SHP77 treated with DMSO at 0.1 percent for 48 hours (cell line): ENCODE measurements at regions not wholly inside any gene's neighbourhood (a gene's known extent, or its start where the extent isn't known, plus 50 kb on each side); places are given as distances from the start of the nearest gene placed in this dataset.

ENCODE experiments used
- DNase-seq: peaks from one replicate; lab custom pipeline; 2025; lab: John Stamatoyannopoulos, UW

DNA sequence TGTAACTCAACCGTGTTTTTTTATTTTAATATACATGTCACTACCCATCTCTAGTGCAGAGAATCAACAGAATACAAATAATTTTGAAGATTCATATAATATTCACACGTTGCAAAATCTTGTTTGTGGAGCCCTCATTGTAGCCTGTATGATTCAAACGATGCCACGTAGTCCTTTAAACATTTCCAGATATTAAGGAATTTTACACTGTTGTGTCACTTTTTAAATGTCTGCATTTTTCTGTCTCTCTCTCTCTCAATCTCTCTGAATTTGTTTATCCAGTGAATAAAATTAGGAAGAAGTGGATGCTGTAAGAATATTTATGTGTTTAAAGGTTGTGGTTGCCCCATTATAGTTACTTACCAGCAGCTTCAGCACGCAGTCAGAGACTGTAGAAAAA, 262.0 kb downstream of the PAX1 start:
- no peak for DNase-seq

DNA sequence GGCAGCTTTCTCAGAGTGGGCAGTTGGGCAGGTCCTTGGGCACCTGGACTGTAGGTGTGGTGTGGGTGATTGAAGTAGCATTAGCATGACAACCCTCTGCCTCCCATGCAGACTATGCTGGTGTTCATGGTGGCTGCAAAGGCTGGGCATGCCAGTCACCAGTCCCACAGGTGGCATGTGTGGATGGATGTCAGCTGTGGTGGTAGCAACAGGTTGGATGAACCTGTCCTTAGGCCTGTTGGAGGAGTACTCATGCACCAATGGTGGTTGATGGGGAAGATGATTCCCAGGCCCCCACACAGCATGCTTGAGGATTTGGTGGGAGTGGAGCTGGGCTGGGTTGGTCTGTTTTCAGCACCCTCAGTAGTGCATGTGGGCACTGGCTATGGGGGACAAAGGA, 251.1 kb downstream of the PAX1 start:
- no peak for DNase-seq

DNA sequence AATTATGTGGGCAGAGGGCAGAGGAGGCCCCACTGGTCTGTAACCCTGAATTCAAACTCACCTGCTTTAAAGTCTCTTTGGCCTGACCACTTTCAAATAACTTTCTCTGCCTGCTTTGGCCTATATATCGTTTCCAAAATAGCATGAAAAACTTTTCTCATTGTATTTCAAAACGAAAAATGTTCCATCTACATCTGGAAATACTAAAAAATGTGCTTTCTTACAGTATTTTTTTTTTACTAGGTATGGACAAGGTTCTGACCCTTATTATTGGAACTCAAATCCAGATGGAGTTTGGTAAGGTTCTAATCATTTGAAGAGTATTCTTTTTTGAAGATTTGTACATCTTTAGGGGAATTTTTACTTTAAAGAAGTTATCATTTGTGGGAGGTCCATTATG, 241.9 kb downstream of the PAX1 start:
- no peak for DNase-seq

DNA sequence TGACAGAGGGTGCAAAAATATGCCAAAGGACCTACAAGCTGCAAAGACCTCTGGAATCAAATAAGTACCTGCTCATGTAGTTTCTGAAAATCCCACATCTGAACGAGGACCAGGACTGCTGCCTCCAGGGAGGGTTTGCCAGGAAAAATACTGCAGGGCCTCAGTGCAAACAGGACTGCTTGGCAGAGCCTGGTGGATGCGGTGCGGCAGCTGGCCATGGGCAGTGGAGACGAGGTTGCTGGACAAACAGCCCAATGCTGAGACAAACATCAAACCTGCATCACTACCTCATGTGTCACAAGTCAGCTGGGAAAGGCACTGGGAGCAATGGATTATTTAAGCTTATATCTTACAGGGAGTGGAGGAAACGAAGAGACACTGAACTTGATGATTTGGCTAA, 238.8 kb downstream of the PAX1 start:
- peak; percentile 79 for DNase-seq

DNA sequence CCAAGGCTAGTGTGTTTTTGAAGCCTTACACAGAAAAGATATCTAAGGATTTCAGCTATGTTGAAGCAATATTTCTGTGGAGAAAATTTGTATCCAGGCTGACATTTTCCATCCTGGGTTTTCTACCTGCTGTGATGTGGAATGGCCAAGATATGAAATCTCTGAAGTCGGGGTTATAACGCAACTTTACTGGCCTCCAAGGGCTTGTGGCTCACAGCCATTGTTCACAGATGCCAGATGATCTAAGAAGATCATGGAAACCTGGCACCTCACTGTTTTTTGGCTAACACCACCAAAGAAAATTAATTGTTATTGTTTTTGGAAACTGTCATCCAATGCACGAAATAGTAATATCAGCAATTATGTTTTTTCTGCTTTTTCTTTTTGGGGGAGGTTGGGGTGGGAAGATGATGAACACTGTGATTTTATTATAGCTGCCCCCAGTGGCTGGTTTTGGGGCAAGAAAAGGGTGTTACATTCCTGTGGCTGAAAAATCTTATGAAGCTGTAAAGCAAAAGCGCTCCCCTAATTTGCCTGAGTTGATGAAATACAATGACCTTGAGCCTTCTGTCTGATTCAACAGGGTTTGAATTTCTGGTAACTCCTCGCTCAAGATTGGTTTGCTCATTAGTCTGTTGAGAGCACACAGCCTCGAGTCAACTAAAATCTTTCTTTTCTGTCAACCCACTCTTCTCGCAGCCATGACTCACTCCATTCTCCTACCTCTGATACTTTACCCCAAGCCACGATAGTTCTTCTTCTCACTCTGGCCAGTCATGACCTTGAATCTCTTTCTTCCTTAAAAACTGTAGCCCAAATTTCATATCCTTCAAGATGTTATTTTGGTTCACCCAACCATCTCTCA, 236.7 kb downstream of the PAX1 start:
- no peak for DNase-seq

DNA sequence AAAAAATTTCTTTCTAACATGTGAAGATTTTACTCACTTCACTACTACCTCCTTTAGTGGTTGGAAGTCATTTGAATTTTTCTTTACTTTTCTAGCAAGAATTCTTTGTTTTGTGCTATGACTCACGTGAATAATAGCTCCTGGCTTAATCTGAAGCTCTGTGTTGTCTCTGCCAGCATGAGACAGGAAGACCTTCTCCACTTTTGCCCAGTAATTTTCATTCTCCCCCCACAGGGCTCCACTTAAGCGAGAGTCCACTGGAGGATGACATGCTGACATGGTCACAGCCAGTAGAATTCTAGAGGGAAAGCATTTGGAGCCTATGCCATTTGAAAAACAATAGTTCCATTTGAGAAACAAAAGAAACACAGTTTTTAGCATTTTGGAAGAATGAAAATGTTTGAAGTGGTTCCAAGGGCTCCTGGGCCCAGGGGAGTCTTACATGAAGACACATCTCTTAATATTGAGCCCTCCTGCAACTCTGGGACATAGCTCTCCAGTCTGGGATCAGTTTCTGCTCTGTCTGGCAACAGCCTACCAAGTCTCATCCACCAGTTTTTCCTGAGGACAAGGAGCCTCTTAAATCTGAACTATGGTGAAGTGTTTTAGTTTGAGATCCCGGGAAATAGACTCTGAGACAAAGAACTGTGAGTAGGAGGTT, 231.4 kb downstream of the PAX1 start:
- DNase-seq: peak; percentile 60

DNA sequence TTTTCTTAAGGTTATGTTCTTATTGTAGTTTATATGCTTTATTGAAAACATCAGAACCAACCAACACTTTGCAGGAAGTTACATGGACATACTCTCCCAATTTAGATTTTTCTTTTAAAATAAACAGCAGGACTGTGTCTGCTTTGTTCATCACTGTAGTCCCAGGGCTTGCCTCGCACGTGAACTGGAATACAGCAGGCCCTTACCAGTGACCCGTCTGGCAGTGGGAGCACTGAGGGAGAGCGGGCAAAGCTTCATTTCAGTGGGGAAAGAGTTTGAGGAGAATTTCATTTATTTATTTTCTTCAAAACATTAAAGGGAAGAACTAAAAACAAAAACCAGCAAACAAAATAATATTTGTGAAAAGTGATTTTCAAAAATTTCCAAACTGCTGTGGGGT, 230.8 kb downstream of the PAX1 start:
- peak; percentile 70 for DNase-seq

DNA sequence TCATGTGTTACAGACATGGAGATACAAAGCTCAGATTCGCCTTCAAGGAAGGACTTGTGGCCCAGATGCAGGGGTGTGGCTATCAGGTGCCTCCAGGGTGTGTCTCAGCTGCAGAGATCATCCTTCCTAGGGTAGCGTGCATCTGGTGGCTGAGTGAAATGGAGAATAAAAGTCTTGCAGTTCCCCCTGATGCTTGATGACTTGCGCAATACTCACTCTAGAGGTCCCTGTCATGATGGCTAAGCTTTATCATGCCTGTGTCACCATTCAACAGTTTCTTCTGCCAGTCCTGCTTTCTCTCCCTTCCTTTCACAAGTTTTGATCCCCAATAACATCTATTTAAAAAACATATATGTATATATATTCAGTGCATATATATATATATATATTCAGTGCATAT, 228.1 kb downstream of the PAX1 start:
- no peak for DNase-seq

DNA sequence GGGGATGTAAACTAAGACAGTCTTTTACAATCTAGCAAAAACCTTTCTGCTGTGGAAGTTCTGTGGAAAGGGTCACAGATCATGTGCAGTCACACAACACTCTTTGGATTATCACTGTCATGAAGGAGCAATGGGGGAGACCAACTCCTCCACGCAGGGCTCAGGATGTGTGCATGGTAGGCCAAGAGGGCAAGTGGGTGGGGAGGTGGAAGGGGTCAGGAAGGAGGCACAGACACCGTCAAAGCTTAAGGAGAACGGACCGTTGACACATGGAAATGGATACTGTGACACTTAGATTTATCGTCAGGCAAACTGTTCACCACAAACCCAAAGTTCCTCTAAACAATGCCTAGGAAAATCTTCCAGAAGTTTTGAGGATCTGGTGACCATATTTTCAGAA, 215.8 kb downstream of the PAX1 start:
- no peak for DNase-seq

DNA sequence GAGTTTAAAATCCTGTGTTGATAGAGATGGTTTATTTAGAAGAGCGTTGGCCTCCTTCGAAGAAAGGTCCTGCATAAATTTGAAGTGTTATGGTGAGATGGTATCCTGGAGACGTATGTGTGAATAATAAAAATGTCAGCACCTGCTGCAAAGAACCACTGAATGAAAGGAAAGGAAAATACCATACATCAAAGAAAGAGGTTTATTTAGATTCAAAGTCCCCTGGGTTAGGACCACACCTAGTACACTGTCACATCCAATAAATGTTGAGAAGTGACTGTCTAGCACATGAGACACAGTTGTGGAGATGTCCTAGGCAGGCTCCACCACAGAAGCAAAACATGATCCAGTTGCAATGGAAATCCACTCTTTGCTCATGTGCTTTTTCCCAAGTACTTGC, 214.7 kb downstream of the PAX1 start:
- no peak for DNase-seq

DNA sequence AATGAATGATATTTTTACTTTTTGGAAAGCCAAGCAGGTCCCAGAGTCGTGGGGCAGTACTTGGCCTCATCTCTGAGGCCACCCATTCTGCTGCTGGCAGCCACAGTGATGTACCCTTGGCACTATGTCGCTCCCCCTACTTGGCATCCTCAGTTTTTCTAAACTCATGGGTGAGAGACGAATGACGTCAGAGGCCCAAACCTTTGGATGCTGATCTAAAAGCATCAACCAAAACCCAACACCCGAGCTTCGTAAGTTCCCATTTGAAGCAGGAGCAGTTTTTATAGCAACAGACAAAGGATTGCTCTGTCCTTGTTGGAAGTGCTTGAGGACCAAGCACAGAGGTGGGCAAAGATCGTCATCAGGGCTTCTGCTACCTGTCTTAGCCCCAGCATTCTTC, 212.9 kb downstream of the PAX1 start:
- DNase-seq: no peak

DNA sequence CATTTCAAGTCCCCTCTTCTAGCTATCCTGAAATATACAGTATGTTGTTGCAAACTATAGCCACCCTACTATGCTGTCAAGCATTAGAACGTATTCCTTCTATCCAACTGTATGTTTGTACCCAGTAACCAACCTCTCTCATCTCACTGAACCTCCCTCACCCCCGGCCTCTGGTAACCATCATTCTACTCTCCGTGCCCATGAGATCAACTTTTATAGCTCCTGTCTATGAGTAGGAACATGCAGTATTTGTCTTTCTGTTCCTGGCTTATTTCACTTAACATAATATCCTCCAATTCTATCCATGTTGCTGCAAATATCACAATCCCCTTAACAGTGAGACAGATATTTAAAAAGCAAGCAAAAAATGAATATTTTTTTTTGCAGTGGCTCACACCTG, 196.9 kb downstream of the PAX1 start:
- no peak for DNase-seq

DNA sequence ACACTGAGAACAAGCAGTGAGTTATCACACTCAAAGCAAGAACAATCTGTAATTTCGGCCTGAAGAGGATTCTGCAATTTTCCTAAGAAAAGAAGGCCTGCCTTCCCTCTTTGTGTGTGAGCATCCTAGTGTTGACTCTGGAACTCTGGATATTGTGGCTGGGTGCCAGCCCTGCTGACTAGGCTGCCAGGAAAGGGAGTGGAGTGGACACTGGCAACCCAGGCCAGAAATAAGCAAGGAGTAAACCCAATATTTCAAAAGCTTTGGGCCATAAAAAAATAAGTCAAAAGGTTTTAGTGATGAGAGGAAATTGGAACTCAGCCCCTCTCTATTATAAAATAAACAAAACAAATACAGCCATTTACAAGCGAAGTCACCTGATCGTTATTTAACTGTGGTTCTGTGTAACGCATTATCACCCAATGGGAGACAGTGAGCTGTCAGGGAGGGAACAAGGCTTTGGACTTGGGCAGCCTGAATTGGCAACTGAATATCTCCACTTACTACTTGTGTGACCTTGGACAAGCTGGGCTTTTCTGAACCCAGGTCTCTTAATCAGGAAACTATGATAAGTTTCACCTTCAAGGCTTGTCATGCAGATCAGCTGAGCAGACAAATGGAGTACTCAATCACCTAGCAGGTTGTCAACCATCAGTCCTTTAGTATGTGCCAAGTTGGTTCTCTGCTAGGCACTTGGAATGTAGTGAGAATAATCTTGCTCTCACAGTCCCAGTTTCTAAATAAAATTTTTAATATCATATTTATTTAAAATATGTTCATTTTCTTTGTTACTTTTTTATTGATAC, 196.2 kb downstream of the PAX1 start:
- DNase-seq: peak; percentile 87

DNA sequence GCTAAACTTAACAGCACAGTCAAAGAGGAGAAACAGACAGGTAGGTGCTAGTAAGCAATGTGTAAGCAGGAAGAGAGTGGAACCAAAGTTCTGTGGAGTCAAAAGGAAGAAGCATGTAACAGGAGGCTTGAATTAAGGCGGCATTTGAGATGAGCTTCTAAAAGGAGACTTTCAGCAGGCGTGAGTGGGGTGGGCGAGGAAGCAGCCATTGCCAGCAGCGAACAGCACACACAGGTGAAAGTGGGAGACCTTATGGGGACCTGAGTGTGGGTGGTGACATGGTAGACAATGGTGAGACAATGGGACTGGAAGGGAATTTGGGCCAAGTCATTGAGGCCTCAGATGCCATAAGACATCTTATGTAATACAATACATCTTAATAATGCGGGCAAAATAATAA, 195.0 kb downstream of the PAX1 start:
- DNase-seq: no peak

DNA sequence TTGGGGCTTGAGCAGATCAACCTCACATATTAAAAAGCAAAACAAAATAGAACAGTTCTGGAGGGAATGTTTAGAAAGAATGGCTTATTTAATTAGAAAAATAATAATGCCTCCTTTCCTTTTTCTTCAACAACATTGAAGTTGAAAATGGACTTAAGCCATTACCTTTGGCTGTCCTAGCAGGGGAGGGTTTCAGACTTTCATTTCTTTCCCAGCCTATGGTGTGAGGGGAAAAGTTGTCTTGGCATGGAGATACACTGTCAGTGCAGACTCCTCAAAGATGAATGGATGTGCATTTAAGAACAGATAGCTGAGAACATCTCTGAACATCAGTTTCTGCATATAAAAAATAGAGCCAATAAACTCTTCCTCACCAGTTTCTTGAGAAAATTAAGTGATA, 169.5 kb downstream of the PAX1 start:
- DNase-seq: no peak

DNA sequence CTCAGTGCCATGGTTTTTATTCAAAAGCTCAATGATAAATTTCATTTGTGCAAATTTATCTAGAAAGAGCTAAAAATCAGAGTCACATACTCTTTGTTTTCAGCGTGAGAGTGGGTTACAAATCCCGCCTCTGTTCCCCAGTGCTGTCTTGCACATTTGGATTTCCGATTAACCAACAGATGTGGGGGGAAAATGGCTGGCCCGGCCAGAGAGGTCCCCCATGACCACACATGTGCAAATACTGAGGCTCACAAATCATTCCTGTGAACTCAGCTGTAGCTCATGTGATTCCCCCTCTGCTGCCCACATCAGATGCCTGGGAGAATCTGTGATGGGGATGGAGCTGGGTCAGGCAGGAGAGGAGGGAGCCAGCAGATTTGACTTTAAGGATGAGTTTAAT, 168.7 kb downstream of the PAX1 start:
- DNase-seq: no peak

DNA sequence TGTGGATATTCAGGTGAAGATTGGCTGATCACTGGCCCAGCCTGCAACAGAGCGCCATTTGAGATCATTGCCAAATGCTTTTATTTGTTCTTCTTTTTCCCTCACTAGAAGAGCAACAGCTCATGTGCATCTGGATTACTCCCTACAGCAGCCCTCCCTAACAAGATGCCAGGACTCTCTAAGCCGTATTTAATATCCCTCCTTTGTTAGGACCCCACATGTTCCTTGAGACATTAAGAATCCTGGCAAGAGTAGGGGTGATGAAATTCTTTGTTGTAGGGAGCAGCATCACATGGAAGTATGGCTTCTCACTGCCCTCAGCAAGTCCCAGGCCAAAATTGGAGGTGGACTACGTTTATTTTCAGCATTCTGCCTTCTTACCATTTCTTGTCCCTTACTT, 167.8 kb downstream of the PAX1 start:
- no peak for DNase-seq

DNA sequence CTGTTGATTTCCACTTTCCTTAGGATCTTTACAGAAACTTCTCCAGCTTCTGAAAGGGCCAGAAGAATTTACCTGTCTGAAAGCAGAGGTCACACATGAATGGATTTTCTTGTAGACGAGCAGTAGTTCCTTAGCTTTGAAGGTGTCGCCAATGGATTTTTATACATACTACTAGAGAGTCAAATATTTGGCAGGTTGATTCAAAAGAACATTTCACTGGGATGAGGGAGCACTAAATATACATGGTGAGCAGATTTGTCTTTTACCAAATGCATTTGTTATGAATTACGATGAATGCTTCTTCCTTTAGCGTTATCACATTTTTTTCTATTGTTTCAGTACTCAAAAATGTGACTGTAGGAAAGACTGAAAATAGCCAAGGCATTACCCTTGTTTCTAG, 162.3 kb downstream of the PAX1 start:
- DNase-seq: no peak

DNA sequence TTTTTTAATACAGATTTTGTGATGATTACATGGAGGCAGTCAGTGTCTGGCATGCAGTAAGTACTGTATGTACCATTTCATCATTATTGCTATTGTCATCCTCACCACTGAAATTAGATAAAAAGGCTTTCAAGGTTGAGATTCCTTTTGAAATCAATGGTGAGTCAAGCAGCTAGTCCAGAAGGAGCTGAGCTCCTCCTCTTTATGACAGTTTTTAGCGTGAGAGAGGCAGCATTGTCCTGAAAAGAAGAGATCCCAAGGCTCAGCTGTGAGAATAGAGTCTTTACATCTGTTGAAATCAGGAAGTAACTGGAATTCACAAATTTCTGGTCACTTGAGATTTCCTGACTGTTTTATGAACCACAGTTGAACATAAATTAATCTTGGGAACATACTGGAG, 161.9 kb downstream of the PAX1 start:
- no peak for DNase-seq

DNA sequence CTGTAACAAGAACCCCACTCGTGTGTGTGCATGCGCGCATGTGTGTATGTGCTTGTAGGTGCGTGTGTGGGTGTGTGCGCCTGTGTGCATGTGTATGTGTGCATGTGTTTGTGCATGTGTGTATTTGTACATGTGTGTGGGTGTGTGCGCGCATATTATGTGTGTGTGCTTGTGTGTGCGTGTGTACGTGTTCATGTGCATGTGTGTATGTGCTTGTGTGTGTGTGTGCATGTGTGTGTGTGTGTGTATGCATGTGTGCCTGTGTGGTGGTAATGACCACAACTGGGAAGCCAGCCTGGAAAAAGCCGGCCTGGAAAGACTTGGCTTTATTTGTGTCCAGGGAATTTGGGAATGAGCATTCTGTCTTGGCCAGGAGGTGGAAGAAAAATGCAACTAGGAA, 157.5 kb downstream of the PAX1 start:
- DNase-seq: no peak

DNA sequence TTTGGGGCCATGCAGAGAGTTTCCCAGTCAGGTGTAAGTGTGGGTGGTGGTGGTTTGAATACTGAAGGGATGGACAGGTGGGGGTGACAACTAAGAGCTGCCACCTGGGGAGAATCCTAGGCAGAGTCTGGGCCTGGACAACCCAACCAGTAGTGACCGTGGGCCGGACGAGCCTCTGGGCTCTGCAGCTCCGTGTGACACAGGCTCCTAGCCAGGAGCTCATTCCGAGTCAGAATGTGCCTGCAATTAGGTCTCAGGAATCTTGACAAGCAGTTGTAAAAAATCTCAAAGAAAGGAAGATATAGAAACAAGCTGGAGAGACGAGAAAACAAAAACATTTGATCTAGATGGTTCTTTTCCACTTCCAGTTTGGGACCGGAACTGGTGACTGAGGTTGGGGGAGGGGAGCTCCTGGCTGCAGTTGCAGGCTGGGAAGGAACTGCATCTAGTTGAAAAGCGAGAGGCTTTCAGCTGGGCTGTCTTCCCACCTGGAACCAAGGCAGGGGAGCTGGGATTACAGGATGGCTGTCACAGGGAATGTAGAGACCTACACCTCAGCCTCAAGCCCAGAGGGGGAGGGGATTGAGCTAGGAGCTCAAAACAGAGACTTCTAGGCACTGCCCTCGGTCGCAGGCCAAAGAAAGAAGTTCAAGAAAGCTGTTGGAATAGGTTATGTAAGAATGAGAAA, 156.9 kb downstream of the PAX1 start:
- no peak for DNase-seq

DNA sequence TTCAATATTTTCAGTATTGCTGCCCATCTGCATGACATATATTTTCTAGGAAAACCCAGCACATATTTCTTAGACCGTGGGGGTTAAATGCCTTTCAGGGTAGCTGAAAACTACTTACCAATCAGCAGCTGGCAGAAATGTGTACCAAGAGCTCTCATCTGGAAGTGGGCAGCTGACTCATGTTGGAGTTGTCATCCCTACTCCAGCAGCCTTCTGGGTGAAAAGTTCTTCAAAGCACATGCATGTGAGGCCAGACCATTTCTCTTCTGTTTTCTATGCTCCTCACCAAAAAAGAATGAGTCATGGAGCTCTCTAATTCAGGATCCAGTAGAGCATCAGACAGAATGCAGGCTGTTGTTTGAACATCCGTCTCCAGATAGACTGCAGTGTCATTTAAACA, 135.5 kb downstream of the PAX1 start:
- no peak for DNase-seq
